Adipocyte (in vitro differentiated cells): ENCODE measurements at regions not wholly inside any gene's neighbourhood (a gene's known extent, or its start where the extent isn't known, plus 50 kb on each side); places are given as distances from the start of the nearest gene placed in this dataset.
"Not testable (repeated sequence)": the region's sequence is repeated elsewhere in the genome, so short reads cannot be mapped to it uniquely, and the experiment has no call there.

Source experiments
- DNase-seq: peaks from one replicate; pipeline ENCODE4 v3.0.0-alpha.2; 2015; ENCODE audit warnings: low read depth
- H3K27me3 ChIP-seq: replicated peaks from 2 replicates; pipeline ENCODE4 v1.7.0; 2013; ENCODE audit warnings: mild to moderate bottlenecking, low read length, moderate library complexity; ENCODE audit not compliant: control insufficient read depth, insufficient read depth
- H3K36me3 ChIP-seq: 2 replicates; pipeline ENCODE4 v1.7.0; 2013; ENCODE audit warnings: low read length, mild to moderate bottlenecking, moderate library complexity; ENCODE audit not compliant: control insufficient read depth, insufficient read depth, severe bottlenecking
- H3K4me1 ChIP-seq: 2 replicates; pipeline ENCODE4 v1.7.0; 2013; ENCODE audit warnings: mild to moderate bottlenecking, low read length, moderate library complexity; ENCODE audit not compliant: control insufficient read depth, insufficient read depth
- H3K4me3 ChIP-seq: 2 replicates; pipeline ENCODE4 v1.7.0; 2013; ENCODE audit warnings: mild to moderate bottlenecking, low read length, moderate library complexity
- H3K9ac ChIP-seq: 2 replicates; pipeline ENCODE4 v1.7.0; 2013; ENCODE audit warnings: mild to moderate bottlenecking, low read length, moderate library complexity
- H3K9me3 ChIP-seq: 2 replicates; pipeline ENCODE4 v1.7.0; 2013; ENCODE audit warnings: mild to moderate bottlenecking, low read length, moderate library complexity; ENCODE audit not compliant: control insufficient read depth

GRCh38 chr22:34841331-34841771 is 224.6 kb upstream of the ISX start:
- Histone ChIP-seq H3K4me3 (no peak overlapping the region), H3K36me3 (no peaks in the 10 kb centered on the region), H3K27me3 (no peaks in the 10 kb centered on the region), H3K9ac (no peak overlapping the region), H3K4me1 (no peaks in the 10 kb centered on the region), H3K9me3 (no peaks in the 10 kb centered on the region)
- DNase-seq, result no peak

- Histone ChIP-seq H3K36me3 (no peaks in the 10 kb centered on the region), H3K4me1 (no peaks in the 10 kb centered on the region), H3K27me3 (no peaks in the 10 kb centered on the region), H3K4me3 (no peak overlapping the region), H3K9me3 (no peaks in the 10 kb centered on the region), H3K9ac (no peak overlapping the region)
- DNase-seq, result peak; percentile 11
Measured at GRCh38 chr22:34841911-34842310, 224.0 kb upstream of the ISX start.

- H3K4me1 ChIP-seq, result no peaks in the 10 kb centered on the region
- H3K4me3 ChIP-seq, result no peak overlapping the region
- no peak for DNase-seq
- no peaks in the 10 kb centered on the region for H3K27me3 ChIP-seq
- H3K36me3 ChIP-seq, result no peaks in the 10 kb centered on the region
- no peaks in the 10 kb centered on the region for H3K9me3 ChIP-seq
- no peak overlapping the region for H3K9ac ChIP-seq
Measured at GRCh38 chr22:34842630-34843029, 223.3 kb upstream of the ISX start.

- not testable (repeated sequence) for H3K9ac ChIP-seq, H3K4me3 ChIP-seq, H3K27me3 ChIP-seq, H3K36me3 ChIP-seq, DNase-seq, H3K9me3 ChIP-seq, H3K4me1 ChIP-seq
Measured at GRCh38 chr22:34843743-34844142, 222.2 kb upstream of the ISX start.

GRCh38 chr22:34845391-34845790 is 220.6 kb upstream of the ISX start:
- Histone ChIP-seq H3K4me1 (no peaks in the 10 kb centered on the region), H3K27me3 (no peaks in the 10 kb centered on the region), H3K9ac (no peak overlapping the region), H3K9me3 (no peaks in the 10 kb centered on the region), H3K4me3 (no peak overlapping the region), H3K36me3 (no peaks in the 10 kb centered on the region)
- peak; percentile 16 for DNase-seq

GRCh38 chr22:34847072-34847471 is 218.9 kb upstream of the ISX start:
- Histone ChIP-seq H3K9me3 (no peaks in the 10 kb centered on the region), H3K27me3 (no peaks in the 10 kb centered on the region), H3K4me3 (no peak overlapping the region), H3K9ac (no peak overlapping the region), H3K36me3 (no peaks in the 10 kb centered on the region), H3K4me1 (no peaks in the 10 kb centered on the region)
- DNase-seq, result peak; percentile 54

- Histone ChIP-seq H3K4me1 (no peaks in the 10 kb centered on the region), H3K27me3 (no peaks in the 10 kb centered on the region), H3K36me3 (no peaks in the 10 kb centered on the region), H3K9me3 (no peaks in the 10 kb centered on the region), H3K9ac (no peak overlapping the region), H3K4me3 (no peak overlapping the region)
- no peak for DNase-seq
Measured at GRCh38 chr22:34849965-34850364, 216.0 kb upstream of the ISX start.

GRCh38 chr22:34851918-34852662 is 213.9 kb upstream of the ISX start:
- Histone ChIP-seq H3K4me1 (no peaks in the 10 kb centered on the region), H3K36me3 (no peaks in the 10 kb centered on the region), H3K27me3 (no peaks in the 10 kb centered on the region), H3K9ac (no peak overlapping the region), H3K4me3 (no peak overlapping the region), H3K9me3 (no peaks in the 10 kb centered on the region)
- no peak for DNase-seq

- Histone ChIP-seq H3K9ac (no peak overlapping the region), H3K4me3 (no peak overlapping the region), H3K9me3 (peaks cover 8% of the 10 kb centered on the region), H3K36me3 (no peaks in the 10 kb centered on the region), H3K4me1 (no peaks in the 10 kb centered on the region), H3K27me3 (no peaks in the 10 kb centered on the region)
- no peak for DNase-seq
Measured at GRCh38 chr22:34855471-34855870, 210.5 kb upstream of the ISX start.

GRCh38 chr22:34858066-34858465 is 207.9 kb upstream of the ISX start:
- DNase-seq, result peak; percentile 43
- no peaks in the 10 kb centered on the region for H3K4me1 ChIP-seq
- no peak overlapping the region for H3K4me3 ChIP-seq
- H3K9me3 ChIP-seq, result peaks cover 8% of the 10 kb centered on the region
- H3K9ac ChIP-seq, result no peak overlapping the region
- no peaks in the 10 kb centered on the region for H3K27me3 ChIP-seq
- no peaks in the 10 kb centered on the region for H3K36me3 ChIP-seq

- Histone ChIP-seq H3K27me3 (no peaks in the 10 kb centered on the region), H3K36me3 (no peaks in the 10 kb centered on the region), H3K4me3 (no peak overlapping the region), H3K9me3 (peaks cover 8% of the 10 kb centered on the region), H3K9ac (no peak overlapping the region), H3K4me1 (no peaks in the 10 kb centered on the region)
- DNase-seq, result no peak
Measured at GRCh38 chr22:34861787-34862186, 204.2 kb upstream of the ISX start.

GRCh38 chr22:34866081-34866480 is 199.9 kb upstream of the ISX start:
- Histone ChIP-seq H3K27me3 (no peaks in the 10 kb centered on the region), H3K4me3 (no peak overlapping the region), H3K9ac (no peak overlapping the region), H3K36me3 (no peaks in the 10 kb centered on the region), H3K9me3 (no peaks in the 10 kb centered on the region), H3K4me1 (no peaks in the 10 kb centered on the region)
- DNase-seq, result no peak
